ENCODE measurements at regions not wholly inside any gene's neighbourhood (a gene's known extent, or its start where the extent isn't known, plus 50 kb on each side); places are given as distances from the start of the nearest gene placed in this dataset.

DNA sequence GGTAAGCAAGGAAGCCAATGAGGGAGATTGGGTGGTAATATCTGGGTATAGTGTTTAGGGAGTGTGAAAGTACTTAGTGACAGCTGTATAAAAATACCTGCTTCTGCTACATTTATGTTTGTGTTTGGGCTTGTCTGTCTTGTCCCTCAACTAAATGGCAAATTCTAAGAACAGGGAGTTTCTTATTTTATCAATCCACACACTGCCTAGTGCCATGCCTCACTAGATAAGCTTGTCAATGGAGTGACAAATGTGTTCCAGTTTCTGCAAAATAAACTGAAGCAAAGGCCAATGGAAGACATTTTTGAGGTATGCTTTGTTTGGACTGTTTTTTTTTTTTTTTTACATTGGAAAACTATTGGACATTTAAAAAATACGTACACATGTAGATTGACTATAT is 418.0 kb downstream of the SH2D1A start:
- TF ChIP-seq, protein P1, sequence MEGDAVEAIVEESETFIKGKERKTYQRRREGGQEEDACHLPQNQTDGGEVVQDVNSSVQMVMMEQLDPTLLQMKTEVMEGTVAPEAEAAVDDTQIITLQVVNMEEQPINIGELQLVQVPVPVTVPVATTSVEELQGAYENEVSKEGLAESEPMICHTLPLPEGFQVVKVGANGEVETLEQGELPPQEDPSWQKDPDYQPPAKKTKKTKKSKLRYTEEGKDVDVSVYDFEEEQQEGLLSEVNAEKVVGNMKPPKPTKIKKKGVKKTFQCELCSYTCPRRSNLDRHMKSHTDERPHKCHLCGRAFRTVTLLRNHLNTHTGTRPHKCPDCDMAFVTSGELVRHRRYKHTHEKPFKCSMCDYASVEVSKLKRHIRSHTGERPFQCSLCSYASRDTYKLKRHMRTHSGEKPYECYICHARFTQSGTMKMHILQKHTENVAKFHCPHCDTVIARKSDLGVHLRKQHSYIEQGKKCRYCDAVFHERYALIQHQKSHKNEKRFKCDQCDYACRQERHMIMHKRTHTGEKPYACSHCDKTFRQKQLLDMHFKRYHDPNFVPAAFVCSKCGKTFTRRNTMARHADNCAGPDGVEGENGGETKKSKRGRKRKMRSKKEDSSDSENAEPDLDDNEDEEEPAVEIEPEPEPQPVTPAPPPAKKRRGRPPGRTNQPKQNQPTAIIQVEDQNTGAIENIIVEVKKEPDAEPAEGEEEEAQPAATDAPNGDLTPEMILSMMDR (IDR thresholded peaks at IDR 0.05 in 2 of 3, conservative IDR thresholded peaks at IDR 0.05 in 1 of 3; ENCODE audit: control insufficient read depth in 2 of 3, extremely low read depth in 1 of 3, insufficient read depth in 1 of 3, low read depth in 3 of 3, low read length in 3 of 3), result no peak
- TF ChIP-seq ESRRA (IDR thresholded peaks at IDR 0.05; ENCODE audit: low read length), result no peak
- no peak for TF ChIP-seq EP300 (IDR thresholded peaks at IDR 0.05; ENCODE audit: borderline replicate concordance in 1 of 2, control insufficient read depth in 1 of 2, low read depth in 2 of 2, low read length in 2 of 2)
